Keratinocyte (primary cell): ENCODE measurements at regions not wholly inside any gene's neighbourhood (a gene's known extent, or its start where the extent isn't known, plus 50 kb on each side); places are given as distances from the start of the nearest gene placed in this dataset.

ENCODE experiments used
- DNase-seq: peaks from one replicate; pipeline ENCODE4 v3.0.0-alpha.2; 2011; ENCODE audit warnings: low read depth, missing footprints, low spot score
- FAIRE-seq: peaks from 2 replicates; lab custom pipeline; 2011; peaks lifted over from hg19 to GRCh38; lab: Jason Lieb, UNC
- H2AFZ ChIP-seq: 2 replicates; pipeline ENCODE4 v1.6.0; 2012; ENCODE audit warnings: low read length, control low read depth, inconsistent platforms; ENCODE audit not compliant: control insufficient read depth
- H3K27ac ChIP-seq: 2 replicates; pipeline ENCODE4 v1.5.1; 2011; ENCODE audit warnings: low read length; ENCODE audit not compliant: control insufficient read depth, insufficient read depth
- H3K27me3 ChIP-seq: 3 replicates; pipeline ENCODE4 v1.6.0; 2011; ENCODE audit warnings: low read length; ENCODE audit not compliant: control insufficient read depth, insufficient read depth; ENCODE audit errors: extremely low read depth
- H3K36me3 ChIP-seq, 2 experiments: 2 replicates in 1 of 2; 3 replicates in 1 of 2; pipeline ENCODE4 v1.5.1; 2011; ENCODE audit warnings: low read length in 2 of 2, mild to moderate bottlenecking in 1 of 2; ENCODE audit not compliant: control insufficient read depth in 2 of 2, insufficient read depth in 2 of 2; ENCODE audit errors: extremely low read depth in 1 of 2
- H3K4me1 ChIP-seq: 3 replicates; pipeline ENCODE4 v1.5.1; 2011; ENCODE audit warnings: low read length; ENCODE audit not compliant: control insufficient read depth, insufficient read depth; ENCODE audit errors: extremely low read depth
- H3K4me2 ChIP-seq: 3 replicates; pipeline ENCODE4 v1.6.0; 2011; ENCODE audit warnings: low read depth, low read length; ENCODE audit not compliant: control insufficient read depth, insufficient read depth; ENCODE audit errors: extremely low read depth
- H3K4me3 ChIP-seq, 3 experiments: fragments of 200-600 bp in 1 of 3; sonication (generic) in 1 of 3; 2 replicates in 2 of 3; 3 replicates in 1 of 3; pipeline ENCODE4 v1.5.1; 2011 to 2016; ENCODE audit warnings: low read length in 3 of 3, mild to moderate bottlenecking in 3 of 3, control low read depth in 2 of 3, inconsistent platforms in 1 of 3, low read depth in 1 of 3, mixed read lengths in 1 of 3, mixed run types in 1 of 3, moderate library complexity in 1 of 3; ENCODE audit not compliant: control insufficient read depth in 2 of 3, insufficient read depth in 2 of 3; ENCODE audit errors: extremely low read depth in 1 of 3
- H3K79me2 ChIP-seq: 2 replicates; pipeline ENCODE4 v1.6.0; 2012; ENCODE audit warnings: low read length; ENCODE audit not compliant: control insufficient read depth, insufficient read depth
- H3K9ac ChIP-seq: 3 replicates; pipeline ENCODE4 v1.6.0; 2011; ENCODE audit warnings: low read length; ENCODE audit not compliant: control insufficient read depth, insufficient read depth; ENCODE audit errors: extremely low read depth
- H3K9me1 ChIP-seq: 3 replicates; pipeline ENCODE4 v1.6.0; 2011; ENCODE audit warnings: low read length; ENCODE audit not compliant: control insufficient read depth, insufficient read depth; ENCODE audit errors: extremely low read depth
- H3K9me3 ChIP-seq: 2 replicates; pipeline ENCODE4 v1.5.1; 2012; ENCODE audit warnings: low read depth, low read length; ENCODE audit not compliant: control insufficient read depth
- H4K20me1 ChIP-seq: 3 replicates; pipeline ENCODE4 v1.6.0; 2011; ENCODE audit warnings: low read length; ENCODE audit not compliant: control insufficient read depth, insufficient read depth; ENCODE audit errors: extremely low read depth
- CTCF ChIP-seq, 3 experiments: IDR thresholded peaks in 1 of 3; conservative IDR thresholded peaks in 1 of 3; optimal IDR thresholded peaks in 1 of 3; 2 replicates in 2 of 3; 3 replicates in 1 of 3; pipeline versions ENCODE3 to v1.5.1; 2011; ENCODE audit warnings: low read length in 3 of 3, mild to moderate bottlenecking in 3 of 3, moderate library complexity in 2 of 3, control low read depth in 1 of 3, inconsistent platforms in 1 of 3; ENCODE audit not compliant: insufficient read depth in 2 of 3; ENCODE audit errors: extremely low read depth in 1 of 3
- EZH2 ChIP-seq: IDR thresholded peaks from one replicate; pipeline ENCODE4 v1.6.1; 2012; ENCODE audit warnings: inconsistent platforms, mild to moderate bottlenecking, low read length, moderate library complexity
- dilution Hi-C: fragments of 300-500 bp; cut with MboI; formaldehyde crosslinking; loops from one replicate; pipeline ENCODE4 v1.7.0; 2020; ENCODE audit warnings: low sequenced_read_pairs; ENCODE audit not compliant: extremely low pct_ligation_motif_present

- Histone ChIP-seq H3K36me3 (no peaks in the 10 kb centered on the region), H3K9ac (no peak overlapping the region), H3K27ac (no peak overlapping the region), H2AFZ (no peak overlapping the region), H3K9me1 (no peaks in the 10 kb centered on the region), H3K79me2 (no peaks in the 10 kb centered on the region), H3K4me3 (no peak overlapping the region), H3K27me3 (no peaks in the 10 kb centered on the region), H4K20me1 (no peaks in the 10 kb centered on the region), H3K4me2 (no peak overlapping the region), H3K4me1 (no peaks in the 10 kb centered on the region), H3K9me3 (no peaks in the 10 kb centered on the region)
- no peak for FAIRE-seq
- TF ChIP-seq EZH2: no peak
- TF ChIP-seq CTCF (optimal IDR thresholded peaks at IDR 0.05 in 1 of 3, IDR thresholded peaks at IDR 0.05 in 1 of 3, conservative IDR thresholded peaks at IDR 0.05 in 1 of 3; ENCODE audit: extremely low read depth in 1 of 3, insufficient read depth in 2 of 3, low read length in 3 of 3): no peak
- no peak for DNase-seq
- dilution Hi-C loops: no loop called here
Measured at GRCh38 chr3:20984594-20985205, 766.3 kb downstream of the ZNF385D start.

GRCh38 chr3:20975188-20975651, 775.8 kb downstream of the ZNF385D start:
- no peaks in the 10 kb centered on the region for H3K79me2 ChIP-seq
- no peak overlapping the region for H3K4me2 ChIP-seq
- no peak overlapping the region for H3K27ac ChIP-seq
- H4K20me1 ChIP-seq: no peaks in the 10 kb centered on the region
- FAIRE-seq (no peak), DNase-seq (no peak)
- no peaks in the 10 kb centered on the region for H3K9me1 ChIP-seq
- TF ChIP-seq CTCF (optimal IDR thresholded peaks at IDR 0.05 in 1 of 3, IDR thresholded peaks at IDR 0.05 in 1 of 3, conservative IDR thresholded peaks at IDR 0.05 in 1 of 3; ENCODE audit: extremely low read depth in 1 of 3, insufficient read depth in 2 of 3, low read length in 3 of 3): no peak
- no peak for TF ChIP-seq EZH2
- H3K9me3 ChIP-seq: no peaks in the 10 kb centered on the region
- H3K4me1 ChIP-seq: no peaks in the 10 kb centered on the region
- no peaks in the 10 kb centered on the region for H3K36me3 ChIP-seq
- H3K9ac ChIP-seq: no peak overlapping the region
- H3K4me3 ChIP-seq: no peak overlapping the region
- no peak overlapping the region for H2AFZ ChIP-seq
- no peaks in the 10 kb centered on the region for H3K27me3 ChIP-seq
- dilution Hi-C loops: no loop called here
